Endodermal cell (in vitro differentiated cells): ENCODE measurements at regions not wholly inside any gene's neighbourhood (a gene's known extent, or its start where the extent isn't known, plus 50 kb on each side); places are given as distances from the start of the nearest gene placed in this dataset.

Experiments used
- DNase-seq: peaks from one replicate; pipeline ENCODE4 v3.0.0-alpha.2; 2017
- H3K27ac ChIP-seq: 2 replicates; pipeline ENCODE4 v1.5.1; 2013; ENCODE audit warnings: mild to moderate bottlenecking, low read depth, low read length, moderate library complexity
- H3K27me3 ChIP-seq: 2 replicates; pipeline ENCODE4 v1.6.1; 2013; ENCODE audit warnings: mild to moderate bottlenecking, low read length, moderate library complexity; ENCODE audit not compliant: insufficient read depth, control insufficient read depth, poor library complexity, severe bottlenecking
- H3K36me3 ChIP-seq: 2 replicates; pipeline ENCODE4 v1.7.0; 2013; ENCODE audit warnings: mild to moderate bottlenecking, low read length, moderate library complexity; ENCODE audit not compliant: control insufficient read depth, insufficient read depth
- H3K4me1 ChIP-seq: one replicate; pipeline ENCODE4 v1.7.0; 2013; ENCODE audit warnings: low read length; ENCODE audit not compliant: control insufficient read depth, insufficient read depth
- H3K4me3 ChIP-seq: 2 replicates; pipeline ENCODE4 v1.5.1; 2013; ENCODE audit warnings: mild to moderate bottlenecking, low read length, moderate library complexity
- H3K9ac ChIP-seq: 2 replicates; pipeline ENCODE4 v1.6.1; 2013; ENCODE audit warnings: mild to moderate bottlenecking, low read length, moderate library complexity; ENCODE audit not compliant: poor library complexity, severe bottlenecking; ENCODE audit errors: extremely low read depth
- H3K9me3 ChIP-seq: 2 replicates; pipeline ENCODE4 v1.6.1; 2013; ENCODE audit warnings: mild to moderate bottlenecking, low read length, moderate library complexity; ENCODE audit not compliant: control insufficient read depth
- H3K27ac Mint-ChIP-seq: 2 replicates; pipeline ENCODE4 v1.8.0; 2020; ENCODE audit warnings: mixed read lengths
- H3K27me3 Mint-ChIP-seq: 2 replicates; pipeline ENCODE4 v1.8.0; 2021; ENCODE audit warnings: mild to moderate bottlenecking, mixed read lengths; ENCODE audit not compliant: insufficient read depth
- H3K36me3 Mint-ChIP-seq: 2 replicates; pipeline ENCODE4 v1.8.0; 2020; ENCODE audit warnings: low read depth, mixed read lengths
- H3K4me1 Mint-ChIP-seq: 2 replicates; pipeline ENCODE4 v1.8.0; 2020; ENCODE audit warnings: mixed read lengths
- H3K4me3 Mint-ChIP-seq: 2 replicates; pipeline ENCODE4 v1.8.0; 2020; ENCODE audit warnings: mild to moderate bottlenecking, moderate library complexity, mixed read lengths
- H3K9me3 Mint-ChIP-seq: 2 replicates; pipeline ENCODE4 v1.8.0; 2020; ENCODE audit warnings: mild to moderate bottlenecking, mixed read lengths
- WGBS, 2 experiments: methylation state at CpG; one replicate each; pipeline versions ENCODE4 v1.1.5 to v1.1.7; 2013; ENCODE audit warnings: missing lambda C conversion rate in 2 of 2, mixed read lengths in 1 of 2; ENCODE audit not compliant: insufficient coverage in 1 of 2, insufficient read length in 1 of 2; 5-methylcytosine and 5-hydroxymethylcytosine counted together
- TF ChIP-seq, protein P1 (sequence below): fragments of 200-600 bp; sonication (generic); conservative IDR thresholded peaks from 2 replicates; pipeline ENCODE4 v1.5.0; 2021; ENCODE audit warnings: antibody characterized with exemption, mild to moderate bottlenecking

DNA sequence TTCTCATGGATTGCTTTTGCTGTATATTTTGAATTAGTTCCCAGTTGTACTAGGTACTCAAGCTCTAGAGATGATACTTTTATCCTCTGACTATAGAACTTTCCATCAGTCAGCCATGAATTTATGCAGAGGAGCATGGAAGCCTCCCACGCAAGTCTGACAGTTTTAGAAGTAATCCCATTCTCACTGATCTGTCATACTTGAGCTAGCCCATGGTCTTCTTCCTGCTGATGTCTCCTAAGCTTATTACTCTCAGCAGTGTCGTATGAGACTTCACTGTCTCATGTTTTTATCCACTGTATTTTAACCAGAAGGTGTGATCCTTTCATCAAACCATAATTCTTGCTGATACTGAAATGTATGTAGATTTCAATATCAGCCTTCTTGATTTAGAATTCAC is 715.2 kb upstream of the MARCKS start:
- H3K27me3 Mint-ChIP-seq: no peaks in the 10 kb centered on the region
- H3K4me1 Mint-ChIP-seq: no peaks in the 10 kb centered on the region
- no peak for DNase-seq
- no peak overlapping the region for H3K4me3 Mint-ChIP-seq
- H3K36me3 Mint-ChIP-seq: no peaks in the 10 kb centered on the region
- H3K4me3 ChIP-seq: no peak overlapping the region
- 84 to 100% methylated on average over 1 to 2 of the region's 2 CpGs for WGBS, 2 experiments
- no peaks in the 10 kb centered on the region for H3K4me1 ChIP-seq
- TF ChIP-seq, protein P1, sequence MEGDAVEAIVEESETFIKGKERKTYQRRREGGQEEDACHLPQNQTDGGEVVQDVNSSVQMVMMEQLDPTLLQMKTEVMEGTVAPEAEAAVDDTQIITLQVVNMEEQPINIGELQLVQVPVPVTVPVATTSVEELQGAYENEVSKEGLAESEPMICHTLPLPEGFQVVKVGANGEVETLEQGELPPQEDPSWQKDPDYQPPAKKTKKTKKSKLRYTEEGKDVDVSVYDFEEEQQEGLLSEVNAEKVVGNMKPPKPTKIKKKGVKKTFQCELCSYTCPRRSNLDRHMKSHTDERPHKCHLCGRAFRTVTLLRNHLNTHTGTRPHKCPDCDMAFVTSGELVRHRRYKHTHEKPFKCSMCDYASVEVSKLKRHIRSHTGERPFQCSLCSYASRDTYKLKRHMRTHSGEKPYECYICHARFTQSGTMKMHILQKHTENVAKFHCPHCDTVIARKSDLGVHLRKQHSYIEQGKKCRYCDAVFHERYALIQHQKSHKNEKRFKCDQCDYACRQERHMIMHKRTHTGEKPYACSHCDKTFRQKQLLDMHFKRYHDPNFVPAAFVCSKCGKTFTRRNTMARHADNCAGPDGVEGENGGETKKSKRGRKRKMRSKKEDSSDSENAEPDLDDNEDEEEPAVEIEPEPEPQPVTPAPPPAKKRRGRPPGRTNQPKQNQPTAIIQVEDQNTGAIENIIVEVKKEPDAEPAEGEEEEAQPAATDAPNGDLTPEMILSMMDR: no peak
- H3K36me3 ChIP-seq: no peaks in the 10 kb centered on the region
- no peaks in the 10 kb centered on the region for H3K9me3 Mint-ChIP-seq
- H3K9ac ChIP-seq: no peak overlapping the region
- no peaks in the 10 kb centered on the region for H3K9me3 ChIP-seq
- H3K27me3 ChIP-seq: no peaks in the 10 kb centered on the region
- H3K27ac Mint-ChIP-seq: no peak overlapping the region
- no peak overlapping the region for H3K27ac ChIP-seq

DNA sequence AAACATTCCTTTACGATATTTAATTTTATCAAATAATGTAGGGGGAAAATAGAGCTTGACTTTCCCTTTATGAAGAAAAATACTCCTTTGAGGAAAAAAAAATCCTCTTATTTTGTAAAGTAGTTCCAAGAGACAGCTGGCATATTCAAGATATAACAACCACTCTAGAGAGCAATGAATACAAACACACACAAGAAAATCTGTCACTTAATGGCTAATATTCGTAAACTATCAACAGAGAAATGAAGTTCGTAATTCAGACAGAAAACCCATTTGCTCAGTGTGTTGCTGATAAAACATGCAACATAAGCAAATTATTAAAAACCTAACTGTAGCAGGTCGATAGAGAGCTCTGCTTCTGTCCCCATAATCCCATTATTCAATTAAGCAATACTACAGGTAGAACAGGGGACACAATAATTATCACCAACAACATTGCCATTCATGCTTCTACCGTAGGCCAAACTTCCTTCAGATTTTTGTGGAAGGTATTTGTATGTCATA is 714.4 kb upstream of the MARCKS start:
- Histone ChIP-seq H3K9ac (no peak overlapping the region), H3K4me1 (no peaks in the 10 kb centered on the region), H3K27me3 (no peaks in the 10 kb centered on the region), H3K9me3 (no peaks in the 10 kb centered on the region), H3K27ac (no peak overlapping the region), H3K36me3 (no peaks in the 10 kb centered on the region), H3K4me3 (no peak overlapping the region)
- 94 to 100% methylated on average over 2 to 4 of the region's 5 CpGs for WGBS, 2 experiments
- no peak overlapping the region for H3K27ac Mint-ChIP-seq
- H3K27me3 Mint-ChIP-seq: no peaks in the 10 kb centered on the region
- no peaks in the 10 kb centered on the region for H3K36me3 Mint-ChIP-seq
- H3K4me1 Mint-ChIP-seq: peaks cover 2% of the 10 kb centered on the region
- no peak overlapping the region for H3K4me3 Mint-ChIP-seq
- H3K9me3 Mint-ChIP-seq: no peaks in the 10 kb centered on the region
- TF ChIP-seq, protein P1: no peak
- no peak for DNase-seq

DNA sequence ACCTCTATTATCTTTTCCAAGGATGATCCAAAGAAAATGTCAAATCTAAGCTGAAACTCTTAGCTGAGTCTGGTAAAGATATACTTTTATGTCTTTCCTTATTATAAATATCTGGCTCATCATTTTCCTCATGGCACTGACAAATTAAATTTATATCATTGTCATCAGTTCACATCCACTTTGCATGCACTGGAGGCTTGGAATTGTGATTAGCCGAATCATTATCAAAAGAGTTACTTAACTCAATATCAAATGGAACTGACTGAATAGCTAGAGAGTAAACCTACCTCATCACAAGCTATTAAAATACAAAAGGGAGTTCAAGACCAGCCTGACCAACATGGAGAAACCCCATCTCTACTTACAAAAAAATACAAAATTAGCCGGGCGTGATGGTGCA is 713.9 kb upstream of the MARCKS start:
- H3K4me3 ChIP-seq: no peak overlapping the region
- Mint-ChIP-seq H3K27me3 (no peaks in the 10 kb centered on the region), H3K27ac (no peak overlapping the region), H3K9me3 (no peaks in the 10 kb centered on the region), H3K4me3 (no peak overlapping the region), H3K4me1 (peaks cover 2% of the 10 kb centered on the region), H3K36me3 (no peaks in the 10 kb centered on the region)
- no peaks in the 10 kb centered on the region for H3K36me3 ChIP-seq
- no peak overlapping the region for H3K9ac ChIP-seq
- H3K4me1 ChIP-seq: no peaks in the 10 kb centered on the region
- H3K27ac ChIP-seq: no peak overlapping the region
- H3K27me3 ChIP-seq: no peaks in the 10 kb centered on the region
- TF ChIP-seq, protein P1: no peak
- WGBS, 2 experiments: 90 to 94% methylated on average over 2 to 3 of the region's 3 CpGs
- no peaks in the 10 kb centered on the region for H3K9me3 ChIP-seq
- no peak for DNase-seq
